ENCODE measurements at regions not wholly inside any gene's neighbourhood (a gene's known extent, or its start where the extent isn't known, plus 50 kb on each side); places are given as distances from the start of the nearest gene placed in this dataset.
"Not testable (repeated sequence)": the region's sequence is repeated elsewhere in the genome, so short reads cannot be mapped to it uniquely, and the experiment has no call there.

GRCh38 chr20:55316753-55317152 is 688.6 kb downstream of the CBLN4 start:
- TF ChIP-seq, protein P1, sequence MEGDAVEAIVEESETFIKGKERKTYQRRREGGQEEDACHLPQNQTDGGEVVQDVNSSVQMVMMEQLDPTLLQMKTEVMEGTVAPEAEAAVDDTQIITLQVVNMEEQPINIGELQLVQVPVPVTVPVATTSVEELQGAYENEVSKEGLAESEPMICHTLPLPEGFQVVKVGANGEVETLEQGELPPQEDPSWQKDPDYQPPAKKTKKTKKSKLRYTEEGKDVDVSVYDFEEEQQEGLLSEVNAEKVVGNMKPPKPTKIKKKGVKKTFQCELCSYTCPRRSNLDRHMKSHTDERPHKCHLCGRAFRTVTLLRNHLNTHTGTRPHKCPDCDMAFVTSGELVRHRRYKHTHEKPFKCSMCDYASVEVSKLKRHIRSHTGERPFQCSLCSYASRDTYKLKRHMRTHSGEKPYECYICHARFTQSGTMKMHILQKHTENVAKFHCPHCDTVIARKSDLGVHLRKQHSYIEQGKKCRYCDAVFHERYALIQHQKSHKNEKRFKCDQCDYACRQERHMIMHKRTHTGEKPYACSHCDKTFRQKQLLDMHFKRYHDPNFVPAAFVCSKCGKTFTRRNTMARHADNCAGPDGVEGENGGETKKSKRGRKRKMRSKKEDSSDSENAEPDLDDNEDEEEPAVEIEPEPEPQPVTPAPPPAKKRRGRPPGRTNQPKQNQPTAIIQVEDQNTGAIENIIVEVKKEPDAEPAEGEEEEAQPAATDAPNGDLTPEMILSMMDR (IDR thresholded peaks at IDR 0.05; ENCODE audit: low read depth, low read length) = no peak
- DNase-seq (ENCODE audit: low read depth, low spot score) = no peak
- Histone ChIP-seq H3K27me3 (ENCODE audit: control insufficient read depth, insufficient read depth, low read length) (no peaks in the 10 kb centered on the region), H3K4me3 (ENCODE audit: low read depth, low read length) (no peak overlapping the region), H3K9me3 (ENCODE audit: control insufficient read depth, insufficient read depth, low read length) (peaks cover 4% of the 10 kb centered on the region), H3K27ac (ENCODE audit: low read depth, low read length) (no peak overlapping the region)
- POLR2A ChIA-PET = no interaction called here
- CTCF ChIA-PET = no interaction called here

DNA sequence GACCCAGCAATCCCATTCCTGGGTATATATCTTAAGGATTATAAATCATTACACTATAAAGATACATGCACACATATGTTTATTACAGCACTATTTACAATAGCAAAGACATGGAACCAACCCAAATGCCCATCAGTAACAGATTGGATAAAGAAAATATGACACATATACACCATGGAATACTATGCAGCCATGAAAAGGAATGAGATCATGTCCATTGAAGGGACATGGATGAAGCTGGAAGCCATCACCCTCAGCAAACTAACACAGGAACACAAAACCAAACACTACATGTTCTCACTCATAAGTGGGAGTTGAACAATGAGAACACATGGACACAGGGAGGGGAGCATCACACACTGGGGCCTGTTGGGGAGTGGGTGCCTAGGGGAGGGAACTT is 694.5 kb downstream of the CBLN4 start:
- DNase-seq (ENCODE audit: low read depth, low spot score); H3K4me3 ChIP-seq (ENCODE audit: low read depth, low read length); H3K27ac ChIP-seq (ENCODE audit: low read depth, low read length); H3K9me3 ChIP-seq (ENCODE audit: control insufficient read depth, insufficient read depth, low read length); POLR2A ChIA-PET; CTCF ChIA-PET; H3K27me3 ChIP-seq (ENCODE audit: control insufficient read depth, insufficient read depth, low read length): not testable (repeated sequence)

GRCh38 chr20:55291261-55291660 is 714.1 kb downstream of the CBLN4 start:
- ChIA-PET POLR2A (no interaction called here), CTCF (no interaction called here)
- no peak for DNase-seq (ENCODE audit: low read depth, low spot score)

DNA sequence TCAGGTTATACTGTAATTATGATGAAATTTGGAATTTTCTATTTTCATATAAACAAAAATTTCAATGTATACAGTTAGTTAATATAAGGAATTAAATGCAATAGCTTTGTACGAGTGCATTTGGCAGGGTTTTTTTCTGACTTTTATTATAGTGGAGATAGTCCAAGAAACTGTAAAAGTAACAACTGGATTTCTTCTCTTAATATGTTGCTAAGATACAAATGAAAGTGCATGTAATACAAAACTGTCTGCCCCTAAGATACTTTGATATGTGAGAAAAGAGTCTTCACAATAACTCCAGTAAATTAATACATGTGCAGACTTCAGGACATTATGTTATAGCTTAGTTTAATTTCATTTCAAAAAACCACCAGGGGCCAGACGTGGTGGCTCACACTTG is 721.4 kb downstream of the CBLN4 start:
- TF ChIP-seq, protein P1 (IDR thresholded peaks at IDR 0.05; ENCODE audit: low read depth, low read length) = no peak
- CTCF ChIA-PET = no interaction called here

More at GRCh38 chr20:55291261-55291660, 714.1 kb downstream of the CBLN4 start:
- TF ChIP-seq, protein P1 (IDR thresholded peaks at IDR 0.05; ENCODE audit: low read depth, low read length) = no peak
- Histone ChIP-seq H3K9me3 (ENCODE audit: control insufficient read depth, insufficient read depth, low read length) (peaks cover 11% of the 10 kb centered on the region), H3K27ac (ENCODE audit: low read depth, low read length) (no peak overlapping the region), H3K4me3 (ENCODE audit: low read depth, low read length) (no peak overlapping the region), H3K27me3 (ENCODE audit: control insufficient read depth, insufficient read depth, low read length) (no peaks in the 10 kb centered on the region)

GRCh38 chr20:55273149-55273548 is 732.2 kb downstream of the CBLN4 start:
- CTCF ChIA-PET = no interaction called here
- TF ChIP-seq, protein P1 (IDR thresholded peaks at IDR 0.05; ENCODE audit: low read depth, low read length) = no peak

More for the DNA sequence above, 721.4 kb downstream of the CBLN4 start:
- no peak for DNase-seq (ENCODE audit: low read depth, low spot score)
- POLR2A ChIA-PET = no interaction called here
- Histone ChIP-seq H3K27me3 (ENCODE audit: control insufficient read depth, insufficient read depth, low read length) (no peaks in the 10 kb centered on the region), H3K27ac (ENCODE audit: low read depth, low read length) (no peak overlapping the region), H3K9me3 (ENCODE audit: control insufficient read depth, insufficient read depth, low read length) (peaks cover 10% of the 10 kb centered on the region), H3K4me3 (ENCODE audit: low read depth, low read length) (no peak overlapping the region)

DNA sequence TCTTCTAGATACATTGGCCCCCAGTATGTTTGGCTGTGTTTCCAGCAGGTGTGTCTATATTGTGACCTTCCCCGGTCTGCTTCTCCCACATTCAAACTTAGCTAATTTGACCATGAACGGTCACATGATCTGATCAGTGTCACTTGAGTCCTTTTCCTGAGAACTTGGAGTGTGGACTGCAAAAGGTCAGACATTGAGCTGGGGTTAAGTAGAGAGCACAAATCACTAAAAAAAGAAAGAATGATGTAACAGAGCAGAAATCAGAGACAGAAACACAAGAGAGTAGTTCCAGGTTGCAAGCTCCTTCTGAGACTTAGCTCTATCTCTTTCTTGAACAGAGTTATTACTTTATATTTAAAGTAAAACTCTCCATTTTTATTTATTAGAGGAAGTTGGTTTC is 733.9 kb downstream of the CBLN4 start:
- POLR2A ChIA-PET = no interaction called here
- TF ChIP-seq, protein P1 (IDR thresholded peaks at IDR 0.05; ENCODE audit: low read depth, low read length) = no peak
- CTCF ChIA-PET = no interaction called here
- Histone ChIP-seq H3K9me3 (ENCODE audit: control insufficient read depth, insufficient read depth, low read length) (peaks cover 5% of the 10 kb centered on the region; the same call in 1 of the 2 replicates), H3K27ac (ENCODE audit: low read depth, low read length) (no peak overlapping the region), H3K4me3 (ENCODE audit: low read depth, low read length) (no peak overlapping the region), H3K27me3 (ENCODE audit: control insufficient read depth, insufficient read depth, low read length) (no peaks in the 10 kb centered on the region)
- no peak for DNase-seq (ENCODE audit: low read depth, low spot score)

More at GRCh38 chr20:55273149-55273548, 732.2 kb downstream of the CBLN4 start:
- no peak for DNase-seq (ENCODE audit: low read depth, low spot score)
- Histone ChIP-seq H3K27me3 (ENCODE audit: control insufficient read depth, insufficient read depth, low read length) (no peaks in the 10 kb centered on the region), H3K9me3 (ENCODE audit: control insufficient read depth, insufficient read depth, low read length) (peaks cover 3% of the 10 kb centered on the region; the same call in 1 of the 2 replicates), H3K27ac (ENCODE audit: low read depth, low read length) (no peak overlapping the region), H3K4me3 (ENCODE audit: low read depth, low read length) (no peak overlapping the region)
- POLR2A ChIA-PET = no interaction called here

Data from AG04450 (cell line).